Prostate gland (tissue), 2 donors: ENCODE measurements at regions not wholly inside any gene's neighbourhood (a gene's known extent, or its start where the extent isn't known, plus 50 kb on each side); places are given as distances from the start of the nearest gene placed in this dataset.

Experiments used
- DNase-seq: peaks from one replicate; pipeline ENCODE4 v3.0.0-alpha.2; 2019; ENCODE audit warnings: low spot score
- H3K27ac ChIP-seq, 2 donors: fragments of 200-600 bp; sonication (generic); 2 replicates each; pipeline ENCODE4 v1.5.1; 2017 to 2019
- H3K27me3 ChIP-seq: fragments of 200-600 bp; sonication (generic); replicated peaks from 2 replicates; pipeline ENCODE4 v1.5.1; 2019; ENCODE audit not compliant: insufficient read depth
- H3K36me3 ChIP-seq, 2 donors: fragments of 200-600 bp; sonication (generic); 1 replicate in 1 of 2; 2 replicates in 1 of 2; pipeline versions ENCODE4 v1.5.1 to v1.8.1; 2017 to 2019
- H3K4me1 ChIP-seq: fragments of 200-600 bp; sonication (generic); replicated peaks from 2 replicates; pipeline ENCODE4 v1.5.1; 2019
- H3K4me3 ChIP-seq, 2 donors: fragments of 200-600 bp; sonication (generic); 2 replicates each; pipeline ENCODE4 v1.5.1; 2017 to 2019
- H3K9me3 ChIP-seq: fragments of 200-600 bp; sonication (generic); 2 replicates; pipeline ENCODE4 v1.5.1; 2017
- POLR2A ChIP-seq: fragments of 450-650 bp; IDR thresholded peaks from one replicate; pipeline ENCODE4 v1.6.1; 2016; ENCODE audit warnings: antibody characterized with exemption, mild to moderate bottlenecking
- POLR2AphosphoS5 ChIP-seq: sonication (generic); formaldehyde crosslinking; IDR thresholded peaks from one replicate; pipeline ENCODE4 v1.6.1; 2017; ENCODE audit warnings: antibody characterized with exemption
- WGBS: methylation state at CpG from one replicate; pipeline ENCODE4 v1.1.5; 2018; 5-methylcytosine and 5-hydroxymethylcytosine counted together
- intact Hi-C: fragments of 100-400 bp; cut with DNase I; formaldehyde crosslinking; loops from one replicate; pipeline ENCODE4 v1.14.2; 2022
- TF ChIP-seq, protein P1 (sequence below), 4 experiments: fragments of 200-600 bp in 2 of 4; fragments of 450-650 bp in 2 of 4; sonication (generic) in 2 of 4; IDR thresholded peaks; 1 replicate in 3 of 4; 2 replicates in 1 of 4; pipeline ENCODE4 v1.5.1; 2016 to 2019; ENCODE audit warnings: antibody characterized with exemption in 4 of 4, mild to moderate bottlenecking in 2 of 4, moderate library complexity in 2 of 4

DNA sequence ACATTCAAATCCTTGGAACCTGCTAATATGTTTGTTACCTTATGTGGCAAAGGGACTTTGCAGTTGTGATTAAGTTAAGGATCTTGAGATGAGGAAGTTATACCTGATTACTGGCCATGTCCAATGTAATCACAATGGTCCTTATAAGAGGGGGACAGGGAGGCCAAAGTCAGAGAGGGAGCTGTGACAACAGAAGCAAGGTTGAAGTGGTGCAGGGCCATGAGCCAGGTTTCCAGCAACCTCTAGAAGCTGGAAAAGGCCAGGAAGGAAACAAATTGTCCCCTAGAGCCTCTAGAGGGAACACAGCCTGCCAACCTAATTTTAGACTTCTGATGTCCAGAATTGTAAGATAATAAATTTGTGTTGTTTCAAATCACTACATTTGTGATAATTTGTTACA lies 334.7 kb upstream of the DACH1 start:
- Histone ChIP-seq H3K4me3 (no peak overlapping the region), H3K9me3 (no peaks in the 10 kb centered on the region), H3K4me1 (no peaks in the 10 kb centered on the region), H3K27me3 (no peaks in the 10 kb centered on the region), H3K27ac (no peak overlapping the region), H3K36me3 (no peaks in the 10 kb centered on the region)
- intact Hi-C loops = no loop called here
- DNase-seq = no peak
- TF ChIP-seq, protein P1, sequence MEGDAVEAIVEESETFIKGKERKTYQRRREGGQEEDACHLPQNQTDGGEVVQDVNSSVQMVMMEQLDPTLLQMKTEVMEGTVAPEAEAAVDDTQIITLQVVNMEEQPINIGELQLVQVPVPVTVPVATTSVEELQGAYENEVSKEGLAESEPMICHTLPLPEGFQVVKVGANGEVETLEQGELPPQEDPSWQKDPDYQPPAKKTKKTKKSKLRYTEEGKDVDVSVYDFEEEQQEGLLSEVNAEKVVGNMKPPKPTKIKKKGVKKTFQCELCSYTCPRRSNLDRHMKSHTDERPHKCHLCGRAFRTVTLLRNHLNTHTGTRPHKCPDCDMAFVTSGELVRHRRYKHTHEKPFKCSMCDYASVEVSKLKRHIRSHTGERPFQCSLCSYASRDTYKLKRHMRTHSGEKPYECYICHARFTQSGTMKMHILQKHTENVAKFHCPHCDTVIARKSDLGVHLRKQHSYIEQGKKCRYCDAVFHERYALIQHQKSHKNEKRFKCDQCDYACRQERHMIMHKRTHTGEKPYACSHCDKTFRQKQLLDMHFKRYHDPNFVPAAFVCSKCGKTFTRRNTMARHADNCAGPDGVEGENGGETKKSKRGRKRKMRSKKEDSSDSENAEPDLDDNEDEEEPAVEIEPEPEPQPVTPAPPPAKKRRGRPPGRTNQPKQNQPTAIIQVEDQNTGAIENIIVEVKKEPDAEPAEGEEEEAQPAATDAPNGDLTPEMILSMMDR (IDR thresholded peaks at IDR 0.05) = no peak
- TF ChIP-seq POLR2AphosphoS5 (no peak), POLR2A (no peak)

DNA sequence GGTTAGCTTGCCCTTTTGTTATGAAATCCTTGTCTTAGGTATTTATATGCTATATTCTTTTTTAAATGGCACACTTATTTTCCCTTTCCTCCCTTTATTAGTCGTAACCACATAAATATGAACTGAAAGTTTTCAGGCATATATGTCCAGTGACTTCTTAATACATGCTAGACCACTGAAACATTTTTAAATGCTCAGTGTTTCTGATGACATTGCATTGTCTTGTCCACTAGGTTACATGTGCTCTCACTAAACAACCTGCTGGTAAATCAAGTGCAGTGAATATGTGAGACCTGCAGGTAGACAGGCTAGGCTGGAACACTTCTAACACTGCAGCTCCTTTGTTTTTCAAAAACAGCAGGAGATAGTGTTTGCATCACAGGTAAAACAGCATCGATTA lies 332.6 kb upstream of the DACH1 start:
- WGBS = 48% methylated on average over 2 of the region's 2 CpGs
- Histone ChIP-seq H3K4me3 (no peak overlapping the region), H3K4me1 (peaks cover 4% of the 10 kb centered on the region), H3K9me3 (no peaks in the 10 kb centered on the region), H3K36me3 (no peaks in the 10 kb centered on the region), H3K27me3 (no peaks in the 10 kb centered on the region), H3K27ac (no peak overlapping the region)
- DNase-seq = no peak
- intact Hi-C loops = no loop called here
- TF ChIP-seq POLR2AphosphoS5 = no peak
- TF ChIP-seq, protein P1 (IDR thresholded peaks at IDR 0.05) = no peak
- no peak for TF ChIP-seq POLR2A

DNA sequence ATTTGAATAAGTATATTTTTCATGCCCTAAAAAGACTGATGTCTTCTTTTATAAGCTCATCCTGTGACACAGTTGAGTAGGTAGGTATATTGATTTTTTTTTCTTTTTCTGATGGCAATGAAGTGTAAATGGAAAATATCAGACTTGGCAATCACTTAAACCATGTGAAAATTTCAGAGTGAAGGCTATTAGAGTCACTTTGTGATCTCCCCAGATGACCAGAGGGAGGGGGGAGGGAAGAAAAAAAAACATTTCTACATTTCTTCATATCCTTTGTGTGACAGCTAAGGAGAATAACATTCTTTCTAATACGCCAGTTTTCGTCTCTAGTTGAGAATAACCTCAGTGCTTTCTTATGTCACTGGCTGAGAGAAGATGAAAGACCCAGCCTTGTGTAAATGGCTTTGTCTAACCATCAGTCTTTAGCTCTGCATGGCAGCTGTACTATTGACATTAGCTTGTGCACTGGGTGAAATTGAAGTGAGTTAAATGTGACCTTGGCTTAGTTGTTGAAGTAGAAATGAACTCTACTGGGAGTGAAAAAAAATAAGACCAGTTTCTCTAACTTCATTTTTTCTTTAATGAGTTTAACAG lies 332.1 kb upstream of the DACH1 start:
- WGBS = 83% methylated on average over 2 of the region's 2 CpGs

DNA sequence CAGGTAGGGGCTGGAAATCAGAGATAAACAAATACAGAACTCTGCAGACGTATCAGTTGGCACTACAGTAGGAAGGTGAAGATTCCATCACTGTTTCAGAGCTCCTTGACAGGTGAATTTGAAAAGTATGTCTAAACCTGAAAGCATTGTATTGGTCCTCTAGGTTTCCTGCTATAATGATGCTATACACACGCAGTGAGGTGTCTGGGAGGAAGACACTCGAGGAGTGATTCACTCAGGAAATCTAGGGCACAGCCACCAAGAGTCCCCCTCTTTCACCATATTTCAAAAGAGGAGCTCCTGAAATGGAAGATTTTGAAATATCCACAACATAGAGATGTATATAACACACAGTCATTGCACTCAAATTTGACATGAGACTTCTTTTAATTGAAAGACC lies 331.0 kb upstream of the DACH1 start:
- Histone ChIP-seq H3K27ac (no peak overlapping the region), H3K36me3 (no peaks in the 10 kb centered on the region), H3K4me1 (peaks cover 4% of the 10 kb centered on the region), H3K4me3 (no peak overlapping the region), H3K9me3 (no peaks in the 10 kb centered on the region), H3K27me3 (no peaks in the 10 kb centered on the region)
- no peak for DNase-seq
- TF ChIP-seq POLR2AphosphoS5 = no peak
- TF ChIP-seq, protein P1 (IDR thresholded peaks at IDR 0.05) = no peak
- no peak for TF ChIP-seq POLR2A
- intact Hi-C loops = no loop called here
- WGBS = 82% methylated on average over 3 of the region's 3 CpGs

More for the DNA sequence above, 332.1 kb upstream of the DACH1 start:
- no peak for DNase-seq
- Histone ChIP-seq H3K4me1 (peaks cover 4% of the 10 kb centered on the region), H3K9me3 (no peaks in the 10 kb centered on the region), H3K27ac (no peak overlapping the region), H3K27me3 (no peaks in the 10 kb centered on the region), H3K36me3 (no peaks in the 10 kb centered on the region), H3K4me3 (no peak overlapping the region)
- TF ChIP-seq POLR2AphosphoS5 (no peak), POLR2A (no peak)
- TF ChIP-seq, protein P1 (IDR thresholded peaks at IDR 0.05) = no peak
- intact Hi-C loops = no loop called here

DNA sequence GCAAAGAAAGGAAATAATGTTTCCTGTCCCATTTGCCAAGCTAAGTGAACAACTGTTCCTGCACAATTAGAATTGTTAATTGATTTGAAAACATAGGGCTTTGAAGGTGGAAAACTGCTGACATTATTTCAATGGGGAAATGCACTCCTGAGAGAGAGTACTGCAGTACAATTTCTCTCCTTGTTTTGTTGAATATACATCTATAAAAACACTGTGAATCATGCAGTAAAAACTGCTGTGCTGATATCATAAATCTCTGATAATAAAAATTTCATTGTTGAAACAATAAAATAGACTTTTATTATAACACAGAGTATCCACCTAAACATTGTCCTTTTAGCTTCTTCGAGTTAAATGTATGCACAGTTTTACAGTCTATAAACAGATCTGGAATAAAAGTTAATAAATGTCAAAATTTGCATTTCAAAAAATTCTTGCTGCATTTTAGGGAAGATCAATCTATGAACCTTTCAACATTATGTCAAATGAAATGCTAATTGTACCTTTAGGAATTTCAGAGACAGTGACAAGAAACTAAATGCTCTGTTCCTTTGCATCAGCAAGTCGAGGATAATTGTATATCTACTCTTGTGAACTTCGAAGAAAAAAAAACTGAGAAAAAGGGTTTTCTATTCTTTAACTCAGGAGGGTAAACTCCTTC lies 328.2 kb upstream of the DACH1 start:
- Histone ChIP-seq H3K27me3 (no peaks in the 10 kb centered on the region), H3K4me1 (peaks cover 4% of the 10 kb centered on the region), H3K9me3 (no peaks in the 10 kb centered on the region), H3K36me3 (no peaks in the 10 kb centered on the region), H3K4me3 (no peak overlapping the region), H3K27ac (peak overlapping the region; percentile 52 to 63)
- 19% methylated on average over 3 of the region's 3 CpGs for WGBS
- no peak for DNase-seq
- intact Hi-C loops = no loop called here
- TF ChIP-seq POLR2AphosphoS5 = no peak
- TF ChIP-seq, protein P1 (IDR thresholded peaks at IDR 0.05) = no peak
- no peak for TF ChIP-seq POLR2A
